Endothelial cell of umbilical vein (primary cell): ENCODE measurements at regions not wholly inside any gene's neighbourhood (a gene's known extent, or its start where the extent isn't known, plus 50 kb on each side); places are given as distances from the start of the nearest gene placed in this dataset.

Experiments
- BruUV-seq: library from RNA; stranded (reverse); fragments of 400-500 nt; replicated peaks from 2 replicates; lab custom pipeline; 2021; lab: Mats Ljungman, UMichigan
- CTCF ChIA-PET: fragments of 300-600, 350-600 bp; sonication (Branson Sonifier 250); formaldehyde crosslinking; loops from one replicate; lab custom pipeline; 2021; ENCODE audit warnings: antibody characterized with exemption, inconsistent platforms; lab: Charles Lee
- POLR2A ChIA-PET: fragments of 300-600, 350-600 bp; sonication (Branson Sonifier 250); formaldehyde crosslinking; loops from one replicate; lab custom pipeline; 2021; ENCODE audit warnings: antibody characterized with exemption, inconsistent platforms; lab: Charles Lee
- DNase-seq: peaks from one replicate; pipeline ENCODE4 v3.0.0-alpha.2; 2011; ENCODE audit warnings: low read depth, low spot score
- FAIRE-seq: peaks from 2 replicates; lab custom pipeline; 2011; peaks lifted over from hg19 to GRCh38; lab: Jason Lieb, UNC
- H2AFZ ChIP-seq: 2 replicates; pipeline ENCODE4 v1.6.0; 2012; ENCODE audit warnings: low read depth, low read length, control low read depth, inconsistent platforms
- H3K27ac ChIP-seq: 2 replicates; pipeline ENCODE4 v1.5.1; 2011; ENCODE audit warnings: low read depth, mild to moderate bottlenecking, control low read depth, low read length, moderate library complexity; ENCODE audit not compliant: insufficient read depth
- H3K27me3 ChIP-seq, 2 experiments: 2 replicates each; pipeline versions ENCODE4 v1.6.0 to v1.6.1; 2011; ENCODE audit warnings: low read length in 2 of 2, mixed read lengths in 1 of 2; ENCODE audit not compliant: control insufficient read depth in 2 of 2, insufficient read depth in 2 of 2
- H3K36me3 ChIP-seq, 2 experiments: 2 replicates in 1 of 2; 3 replicates in 1 of 2; pipeline ENCODE4 v1.5.1; 2011; ENCODE audit warnings: low read length in 2 of 2, mild to moderate bottlenecking in 1 of 2, moderate library complexity in 1 of 2; ENCODE audit not compliant: control insufficient read depth in 2 of 2, insufficient read depth in 2 of 2; ENCODE audit errors: extremely low read depth in 1 of 2
- H3K4me1 ChIP-seq: 3 replicates; pipeline ENCODE4 v1.5.1; 2011; ENCODE audit warnings: mild to moderate bottlenecking, low read length; ENCODE audit not compliant: control insufficient read depth, insufficient read depth; ENCODE audit errors: extremely low read depth
- H3K4me2 ChIP-seq: 2 replicates; pipeline ENCODE4 v1.6.1; 2011; ENCODE audit warnings: low read length, control low read depth, mixed read lengths; ENCODE audit not compliant: insufficient read depth
- H3K4me3 ChIP-seq, 3 experiments: fragments of 200-600 bp in 1 of 3; sonication (generic), shearing (Covaris generic) in 1 of 3; replicated peaks in 1 of 3; 2 replicates each; pipeline ENCODE4 v1.5.1; 2011 to 2016; ENCODE audit warnings: control low read depth in 3 of 3, low read length in 3 of 3, mild to moderate bottlenecking in 2 of 3, inconsistent platforms in 1 of 3, low read depth in 1 of 3, moderate library complexity in 1 of 3; ENCODE audit not compliant: insufficient read depth in 1 of 3
- H3K79me2 ChIP-seq: 2 replicates; pipeline ENCODE4 v1.6.0; 2012; ENCODE audit warnings: low read length, inconsistent platforms; ENCODE audit not compliant: control insufficient read depth, insufficient read depth
- H3K9ac ChIP-seq: replicated peaks from 2 replicates; pipeline ENCODE3; 2011; ENCODE audit warnings: low read length, control low read depth; ENCODE audit not compliant: insufficient read depth; ENCODE audit errors: extremely low read depth
- H3K9me1 ChIP-seq: replicated peaks from 3 replicates; pipeline ENCODE4 v1.6.0; 2011; ENCODE audit warnings: mild to moderate bottlenecking, low read length; ENCODE audit not compliant: control insufficient read depth, insufficient read depth; ENCODE audit errors: extremely low read depth
- H3K9me3 ChIP-seq: replicated peaks from 2 replicates; pipeline ENCODE4 v1.5.1; 2012; ENCODE audit warnings: low read length, inconsistent platforms; ENCODE audit not compliant: control insufficient read depth, insufficient read depth
- H4K20me1 ChIP-seq: replicated peaks from 2 replicates; pipeline ENCODE3; 2011; ENCODE audit warnings: mild to moderate bottlenecking, low read length; ENCODE audit not compliant: control insufficient read depth, insufficient read depth; ENCODE audit errors: extremely low read depth
- CTCF ChIP-seq, 2 donors: IDR thresholded peaks; 1 replicate in 1 of 2; 2 replicates in 1 of 2; pipeline ENCODE4 v1.5.1; 2011; ENCODE audit warnings: low read length in 2 of 2, mild to moderate bottlenecking in 2 of 2, moderate library complexity in 2 of 2, control low read depth in 1 of 2, inconsistent platforms in 1 of 2, low read depth in 1 of 2; ENCODE audit not compliant: insufficient read depth in 1 of 2; ENCODE audit errors: extremely low read depth in 1 of 2
- EZH2 ChIP-seq: IDR thresholded peaks from 2 replicates; pipeline ENCODE4 v1.6.1; 2012; ENCODE audit warnings: borderline replicate concordance, low read depth, mild to moderate bottlenecking, moderate library complexity, low read length, inconsistent platforms; ENCODE audit not compliant: severe bottlenecking
- FOS ChIP-seq: IDR thresholded peaks from 2 replicates; pipeline ENCODE4 v1.6.1; 2011; ENCODE audit warnings: mild to moderate bottlenecking, low read length, moderate library complexity, borderline replicate concordance; ENCODE audit not compliant: insufficient read depth
- GATA2 ChIP-seq: IDR thresholded peaks from 2 replicates; pipeline ENCODE4 v1.7.0; 2011; ENCODE audit warnings: low read depth, mild to moderate bottlenecking, moderate library complexity, mixed read lengths, low read length; ENCODE audit not compliant: insufficient read length, insufficient read depth
- JUN ChIP-seq: IDR thresholded peaks from 2 replicates; pipeline ENCODE4 v1.6.1; 2011; ENCODE audit warnings: borderline replicate concordance, low read depth; ENCODE audit not compliant: insufficient read length, insufficient read depth
- MAX ChIP-seq: IDR thresholded peaks from 2 replicates; pipeline ENCODE4 v1.6.1; 2011; ENCODE audit not compliant: insufficient read depth, insufficient read length
- MYC ChIP-seq: IDR thresholded peaks from one replicate; pipeline ENCODE4 v1.6.1; 2011; ENCODE audit warnings: mild to moderate bottlenecking, low read depth, low read length
- POLR2A ChIP-seq: IDR thresholded peaks from 2 replicates; pipeline ENCODE4 v1.6.1; 2012; ENCODE audit warnings: low read depth, mild to moderate bottlenecking, control low read depth, low read length
- POLR2AphosphoS5 ChIP-seq: IDR thresholded peaks from 2 replicates; pipeline ENCODE4 v1.6.1; 2012; ENCODE audit warnings: low read depth, mild to moderate bottlenecking, control low read depth, low read length, moderate library complexity; ENCODE audit not compliant: insufficient read depth
- dilution Hi-C: fragments of 300-500 bp; cut with MboI; formaldehyde crosslinking; loops from one replicate; pipeline ENCODE4 v1.15.0; 2019; ENCODE audit warnings: low sequenced_read_pairs; ENCODE audit not compliant: extremely low pct_ligation_motif_present
- intact Hi-C: fragments of 100-400 bp; cut with micrococcal nuclease; formaldehyde crosslinking; loops from one replicate; pipeline ENCODE4 v1.10.0; 2022

GRCh38 chr9:24460781-24461180 is 84.9 kb downstream of the IZUMO3 start:
- Histone ChIP-seq H3K36me3 (no peaks in the 10 kb centered on the region), H3K4me1 (peaks cover 5% of the 10 kb centered on the region), H2AFZ (no peak overlapping the region), H3K9ac (no peak overlapping the region), H3K79me2 (no peaks in the 10 kb centered on the region), H4K20me1 (no peaks in the 10 kb centered on the region), H3K4me3 (no peak overlapping the region), H3K9me3 (no peaks in the 10 kb centered on the region), H3K4me2 (no peak overlapping the region), H3K27ac (no peak overlapping the region), H3K9me1 (no peaks in the 10 kb centered on the region), H3K27me3 (no peaks in the 10 kb centered on the region)
- DNase-seq (no peak), FAIRE-seq (no peak)
- ChIA-PET CTCF (no interaction called here), POLR2A (no interaction called here)
- dilution Hi-C loops (no loop called here), intact Hi-C loops (no loop called here)
- no TSS peak for BruUV-seq
- TF ChIP-seq EZH2 (no peak), MAX (no peak), CTCF (IDR thresholded peaks at IDR 0.05; ENCODE audit: extremely low read depth in 1 of 2, insufficient read depth in 1 of 2, low read depth in 1 of 2, low read length in 2 of 2) (no peak), FOS (no peak), MYC (no peak), JUN (no peak), POLR2A (no peak), GATA2 (no peak), POLR2AphosphoS5 (no peak)
